Bronchial epithelial cell (primary cell): ENCODE measurements at regions not wholly inside any gene's neighbourhood (a gene's known extent, or its start where the extent isn't known, plus 50 kb on each side); places are given as distances from the start of the nearest gene placed in this dataset.

ENCODE experiments used
- DNase-seq: peaks from one replicate; pipeline ENCODE4 v3.0.0-alpha.2; 2010; ENCODE audit warnings: low read depth
- FAIRE-seq: peaks from 2 replicates; lab custom pipeline; 2011; peaks lifted over from hg19 to GRCh38; lab: Jason Lieb, UNC
- H3K27me3 ChIP-seq: 2 replicates; pipeline ENCODE4 v1.5.1; 2011; ENCODE audit warnings: low read length; ENCODE audit not compliant: control insufficient read depth, insufficient read depth
- H3K36me3 ChIP-seq: 2 replicates; pipeline ENCODE4 v1.5.1; 2011; ENCODE audit warnings: low read length; ENCODE audit not compliant: control insufficient read depth, insufficient read depth
- H3K4me3 ChIP-seq: 2 replicates; pipeline ENCODE4 v1.5.1; 2011; ENCODE audit warnings: mild to moderate bottlenecking, low read depth, low read length, control low read depth
- CTCF ChIP-seq: IDR thresholded peaks from 2 replicates; pipeline ENCODE4 v1.5.1; 2011; ENCODE audit warnings: mild to moderate bottlenecking, moderate library complexity, low read length, control low read depth, inconsistent platforms; ENCODE audit not compliant: insufficient read depth, severe bottlenecking

GRCh38 chr2:228401065-228401912, 219.8 kb upstream of the SPHKAP start:
- Histone ChIP-seq H3K27me3 (no peaks in the 10 kb centered on the region), H3K36me3 (no peaks in the 10 kb centered on the region), H3K4me3 (no peak overlapping the region)
- DNase-seq (peak; percentile 3), FAIRE-seq (no peak)
- no peak for TF ChIP-seq CTCF

GRCh38 chr2:228387776-228388175, 206.3 kb upstream of the SPHKAP start:
- no peaks in the 10 kb centered on the region for H3K36me3 ChIP-seq
- no peak for DNase-seq
- no peak for TF ChIP-seq CTCF
- H3K27me3 ChIP-seq = no peaks in the 10 kb centered on the region
- no peak for FAIRE-seq
- no peak overlapping the region for H3K4me3 ChIP-seq

GRCh38 chr2:228378696-228379425, 197.4 kb upstream of the SPHKAP start:
- FAIRE-seq (peak; percentile 28), DNase-seq (no peak)
- Histone ChIP-seq H3K27me3 (no peaks in the 10 kb centered on the region), H3K4me3 (no peak overlapping the region), H3K36me3 (no peaks in the 10 kb centered on the region)
- TF ChIP-seq CTCF = no peak

GRCh38 chr2:228378233-228378632, 196.7 kb upstream of the SPHKAP start:
- Histone ChIP-seq H3K4me3 (no peak overlapping the region), H3K36me3 (no peaks in the 10 kb centered on the region), H3K27me3 (no peaks in the 10 kb centered on the region)
- TF ChIP-seq CTCF = no peak
- DNase-seq = no peak
- no peak for FAIRE-seq

- FAIRE-seq = no peak
- Histone ChIP-seq H3K27me3 (no peaks in the 10 kb centered on the region), H3K4me3 (no peak overlapping the region), H3K36me3 (no peaks in the 10 kb centered on the region)
- TF ChIP-seq CTCF = no peak
- no peak for DNase-seq
These were observed 196.0 kb upstream of the SPHKAP start for GRCh38 chr2:228377533-228377932.
